Stomach (tissue), 4 donors: ENCODE measurements at regions not wholly inside any gene's neighbourhood (a gene's known extent, or its start where the extent isn't known, plus 50 kb on each side); places are given as distances from the start of the nearest gene placed in this dataset.

Source experiments
- POLR2A ChIP-seq, 4 donors: fragments of 450-650 bp; IDR thresholded peaks; one replicate each; pipeline ENCODE4 v1.6.1; 2016; ENCODE audit warnings: antibody characterized with exemption in 4 of 4, control low read depth in 2 of 4, mild to moderate bottlenecking in 1 of 4, moderate library complexity in 1 of 4
- TF ChIP-seq, protein P1 (sequence below), 7 experiments: fragments of 450-650 bp in 4 of 7; fragments of 200-600 bp in 3 of 7; sonication (generic) in 3 of 7; IDR thresholded peaks; one replicate each; pipeline ENCODE4 v1.5.1; 2016 to 2019; ENCODE audit warnings: antibody characterized with exemption in 7 of 7, control low read depth in 2 of 7, mild to moderate bottlenecking in 1 of 7

DNA sequence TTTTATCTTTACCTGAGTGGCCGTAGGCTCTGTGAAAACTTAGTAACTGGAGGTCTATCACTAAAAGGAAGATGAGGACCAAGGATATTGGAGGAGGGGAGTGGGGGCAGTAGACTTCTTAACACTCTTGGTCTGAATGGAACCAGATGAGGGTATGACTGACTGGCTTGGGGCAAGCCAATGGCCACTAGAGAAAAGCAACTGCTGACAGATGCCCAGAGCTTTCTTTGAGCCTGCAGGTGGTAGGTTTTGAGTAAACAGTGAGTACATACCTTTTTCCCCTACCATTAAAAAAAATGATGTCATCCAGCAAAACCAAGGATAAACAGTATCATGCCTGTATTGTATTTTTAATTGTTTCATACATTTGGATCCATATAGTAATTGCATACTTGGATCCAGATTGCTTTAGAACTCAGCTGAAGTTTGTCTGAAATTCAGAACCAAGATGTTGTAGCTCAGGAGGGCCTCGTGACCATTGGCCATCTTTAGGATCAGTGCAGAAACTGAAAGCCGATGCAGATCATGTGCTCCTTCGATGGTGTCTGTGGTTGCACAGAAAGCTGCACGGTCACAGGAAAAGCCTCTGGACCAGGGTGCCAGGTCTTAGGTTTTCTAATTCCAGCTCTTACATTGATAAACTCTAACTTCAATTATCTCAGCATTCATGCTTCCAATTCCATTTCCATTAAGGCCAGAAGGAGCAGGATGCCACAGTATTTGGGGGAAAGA is 131.0 kb downstream of the PDGFRA start:
- TF ChIP-seq POLR2A (IDR thresholded peaks at IDR 0.05), result no peak
- TF ChIP-seq, protein P1, sequence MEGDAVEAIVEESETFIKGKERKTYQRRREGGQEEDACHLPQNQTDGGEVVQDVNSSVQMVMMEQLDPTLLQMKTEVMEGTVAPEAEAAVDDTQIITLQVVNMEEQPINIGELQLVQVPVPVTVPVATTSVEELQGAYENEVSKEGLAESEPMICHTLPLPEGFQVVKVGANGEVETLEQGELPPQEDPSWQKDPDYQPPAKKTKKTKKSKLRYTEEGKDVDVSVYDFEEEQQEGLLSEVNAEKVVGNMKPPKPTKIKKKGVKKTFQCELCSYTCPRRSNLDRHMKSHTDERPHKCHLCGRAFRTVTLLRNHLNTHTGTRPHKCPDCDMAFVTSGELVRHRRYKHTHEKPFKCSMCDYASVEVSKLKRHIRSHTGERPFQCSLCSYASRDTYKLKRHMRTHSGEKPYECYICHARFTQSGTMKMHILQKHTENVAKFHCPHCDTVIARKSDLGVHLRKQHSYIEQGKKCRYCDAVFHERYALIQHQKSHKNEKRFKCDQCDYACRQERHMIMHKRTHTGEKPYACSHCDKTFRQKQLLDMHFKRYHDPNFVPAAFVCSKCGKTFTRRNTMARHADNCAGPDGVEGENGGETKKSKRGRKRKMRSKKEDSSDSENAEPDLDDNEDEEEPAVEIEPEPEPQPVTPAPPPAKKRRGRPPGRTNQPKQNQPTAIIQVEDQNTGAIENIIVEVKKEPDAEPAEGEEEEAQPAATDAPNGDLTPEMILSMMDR (IDR thresholded peaks at IDR 0.05), result no peak
